Activated CD4-positive, alpha-beta T cell treated with anti-CD3 and anti-CD28 coated beads, Interleukin-2, amount 10 ng/mL, durations not matched to agents 24 days and 14 days (primary cell): ENCODE measurements at regions not wholly inside any gene's neighbourhood (a gene's known extent, or its start where the extent isn't known, plus 50 kb on each side); places are given as distances from the start of the nearest gene placed in this dataset.

Source experiments
- DNase-seq: peaks from one replicate; pipeline ENCODE4 v3.0.0; 2022
- H3K27ac Mint-ChIP-seq: one replicate; pipeline ENCODE4 v1.8.0; 2022; ENCODE audit warnings: mild to moderate bottlenecking, mixed read lengths
- H3K27me3 Mint-ChIP-seq: one replicate; pipeline ENCODE4 v1.8.0; 2022; ENCODE audit warnings: mixed read lengths
- H3K36me3 Mint-ChIP-seq: one replicate; pipeline ENCODE4 v1.8.0; 2022; ENCODE audit warnings: low read depth, mild to moderate bottlenecking, mixed read lengths
- H3K4me1 Mint-ChIP-seq: one replicate; pipeline ENCODE4 v1.8.0; 2021; ENCODE audit warnings: mixed read lengths
- H3K4me3 Mint-ChIP-seq: one replicate; pipeline ENCODE4 v1.8.0; 2022; ENCODE audit warnings: mild to moderate bottlenecking, moderate library complexity, mixed read lengths
- H3K9me3 Mint-ChIP-seq: one replicate; pipeline ENCODE4 v1.8.0; 2021; ENCODE audit warnings: mixed read lengths
- intact Hi-C: fragments of 100-400 bp; cut with micrococcal nuclease; formaldehyde crosslinking; loops from one replicate; pipeline ENCODE4 v1.15.1; 2023

DNA sequence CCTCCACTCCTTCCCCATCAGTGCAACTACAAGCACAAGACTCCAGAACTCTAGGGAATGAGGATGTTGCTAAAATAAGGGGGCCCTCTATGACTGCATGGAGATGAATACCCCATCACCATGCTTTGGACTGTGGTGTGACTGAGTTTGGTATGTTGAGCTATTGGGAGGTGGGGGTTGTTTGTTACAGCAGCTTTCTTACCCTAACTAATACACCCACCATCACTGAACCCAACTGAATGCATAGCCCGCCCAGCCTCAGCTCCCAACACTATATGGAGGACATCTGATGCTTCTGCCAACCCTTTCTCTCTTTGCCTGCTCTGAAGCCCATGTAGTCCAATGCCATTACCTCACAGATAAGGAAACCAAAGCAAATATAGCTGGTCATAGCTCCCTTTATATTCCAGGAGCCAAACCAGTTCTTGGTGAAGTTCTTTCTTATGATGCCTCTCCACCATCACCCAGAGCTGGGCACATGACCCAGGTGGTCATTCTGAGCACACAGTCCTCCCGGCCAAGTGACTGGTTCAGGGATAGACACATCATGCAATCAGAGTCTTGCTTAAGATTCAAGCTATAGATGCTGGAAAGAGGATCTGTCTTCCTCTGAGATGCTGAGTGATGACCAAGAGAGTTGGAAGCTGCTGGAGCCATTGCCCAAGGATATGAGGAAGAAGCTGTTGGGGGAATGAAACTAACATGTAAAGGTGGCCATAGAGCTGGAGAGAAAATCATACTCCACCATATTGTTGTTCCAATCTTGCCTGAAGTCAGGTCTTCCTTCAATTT, 155.6 kb upstream of the HAAO start:
- Mint-ChIP-seq H3K27me3 (peaks cover 3% of the 10 kb centered on the region), H3K9me3 (no peaks in the 10 kb centered on the region), H3K27ac (no peak overlapping the region), H3K4me3 (no peak overlapping the region), H3K4me1 (peaks cover 3% of the 10 kb centered on the region), H3K36me3 (no peaks in the 10 kb centered on the region)
- DNase-seq, result no peak
- intact Hi-C loops, result loop anchor here (1.0 to 2.0 kb wide), 6 partner anchors 121 to 661 kb away; no protein-coding TSS in a partner anchor

DNA sequence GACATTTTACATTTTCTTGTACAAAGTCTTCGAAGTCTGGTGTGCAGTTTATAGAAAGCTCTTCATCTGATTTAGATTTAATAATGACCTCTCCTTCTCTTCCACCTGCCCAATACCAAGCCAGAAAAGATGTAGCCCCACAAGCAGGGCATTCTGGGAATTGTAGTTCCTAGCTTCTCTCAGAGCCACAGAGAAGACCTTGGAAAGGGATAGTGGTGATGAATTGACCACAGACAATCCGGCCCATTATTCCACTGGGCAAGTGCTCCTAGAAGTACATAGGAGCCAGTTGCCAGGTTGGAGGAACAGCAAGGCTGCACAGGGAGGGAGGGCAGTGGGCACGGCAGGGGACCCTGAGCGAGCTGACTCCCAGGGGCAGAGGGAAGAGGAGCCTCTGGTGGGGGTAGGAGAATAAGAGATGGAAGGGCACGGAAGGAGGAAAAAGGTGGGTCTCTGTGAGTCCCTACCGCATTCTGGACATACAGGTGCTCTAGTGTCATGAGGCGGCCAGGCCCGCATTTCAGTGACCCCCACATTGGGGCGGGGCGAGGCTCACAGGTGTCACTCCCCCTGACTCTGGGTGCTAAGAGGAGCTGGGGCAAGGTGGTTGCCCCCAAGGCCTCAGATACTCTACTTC, 152.5 kb upstream of the HAAO start:
- no peaks in the 10 kb centered on the region for H3K36me3 Mint-ChIP-seq
- intact Hi-C loops, result no loop called here
- no peaks in the 10 kb centered on the region for H3K9me3 Mint-ChIP-seq
- peaks cover 3% of the 10 kb centered on the region for H3K4me1 Mint-ChIP-seq
- H3K27me3 Mint-ChIP-seq, result peaks cover 5% of the 10 kb centered on the region
- H3K27ac Mint-ChIP-seq, result no peak overlapping the region
- DNase-seq, result no peak
- H3K4me3 Mint-ChIP-seq, result no peak overlapping the region

DNA sequence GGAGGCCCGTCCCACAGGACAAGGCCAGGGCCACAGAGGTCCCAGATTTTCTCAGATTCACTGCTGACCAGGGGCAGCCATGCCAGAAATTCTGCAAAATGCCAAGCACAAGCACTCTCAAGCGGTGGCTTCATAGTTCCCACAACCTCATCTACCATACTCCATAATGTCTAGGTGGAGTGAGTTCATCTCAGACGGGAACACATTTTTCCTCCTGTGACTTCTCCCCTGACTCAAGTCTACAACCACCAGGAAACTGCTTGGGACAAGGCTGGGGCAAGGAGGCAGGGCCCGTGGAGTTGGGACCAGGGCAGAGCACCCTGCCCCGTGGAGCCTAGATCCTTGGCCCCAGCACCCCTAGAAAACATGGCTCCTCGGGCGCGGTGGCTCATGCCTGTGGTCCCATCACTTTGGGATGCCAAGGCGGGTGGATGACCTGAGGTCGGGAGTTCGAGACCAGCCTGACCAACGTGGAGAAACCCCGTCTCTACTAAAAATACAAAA, 150.7 kb upstream of the HAAO start:
- no peaks in the 10 kb centered on the region for H3K36me3 Mint-ChIP-seq
- H3K27ac Mint-ChIP-seq, result no peak overlapping the region
- H3K4me1 Mint-ChIP-seq, result peaks cover 3% of the 10 kb centered on the region
- intact Hi-C loops, result no loop called here
- peaks cover 2% of the 10 kb centered on the region for H3K27me3 Mint-ChIP-seq
- DNase-seq, result no peak
- H3K4me3 Mint-ChIP-seq, result no peak overlapping the region
- no peaks in the 10 kb centered on the region for H3K9me3 Mint-ChIP-seq

DNA sequence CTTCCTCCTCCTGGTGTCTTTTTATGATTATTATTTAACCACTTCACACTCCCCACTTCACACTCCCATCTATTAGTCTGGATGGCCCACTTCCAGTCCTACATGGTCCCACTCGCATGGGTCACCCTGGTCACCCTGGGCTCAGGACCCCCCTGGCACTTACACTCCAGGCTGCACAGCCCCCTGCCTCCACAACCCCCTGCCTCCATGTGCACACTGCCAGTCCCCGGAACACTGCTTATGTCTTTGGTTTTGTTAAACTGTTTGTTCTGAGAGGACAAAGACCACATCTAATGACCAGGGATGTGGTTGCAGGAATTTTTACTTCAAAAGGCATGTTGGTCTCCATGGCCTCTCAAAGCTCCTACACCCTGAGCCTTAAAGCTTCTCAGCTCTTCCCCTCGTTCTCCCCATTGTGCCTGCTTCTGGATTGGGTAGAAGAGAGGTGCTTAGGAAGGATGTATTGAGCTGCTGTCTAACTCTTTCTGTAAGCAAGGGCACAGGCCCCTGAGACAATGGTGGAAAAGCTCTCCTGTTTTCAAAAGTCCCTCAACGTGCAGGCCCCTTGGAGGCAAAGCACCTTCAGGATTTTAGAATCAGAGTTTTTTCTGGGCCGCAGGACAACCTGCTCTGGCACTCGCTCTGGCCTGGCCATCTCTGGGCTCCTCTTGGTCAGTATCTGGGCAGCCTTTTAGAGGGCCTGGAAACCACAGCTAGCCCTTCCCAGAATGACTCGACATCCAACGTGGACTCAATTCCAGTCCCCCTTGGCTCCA, 150.0 kb upstream of the HAAO start:
- intact Hi-C loops, result no loop called here
- H3K4me1 Mint-ChIP-seq, result peaks cover 3% of the 10 kb centered on the region
- H3K9me3 Mint-ChIP-seq, result no peaks in the 10 kb centered on the region

DNA sequence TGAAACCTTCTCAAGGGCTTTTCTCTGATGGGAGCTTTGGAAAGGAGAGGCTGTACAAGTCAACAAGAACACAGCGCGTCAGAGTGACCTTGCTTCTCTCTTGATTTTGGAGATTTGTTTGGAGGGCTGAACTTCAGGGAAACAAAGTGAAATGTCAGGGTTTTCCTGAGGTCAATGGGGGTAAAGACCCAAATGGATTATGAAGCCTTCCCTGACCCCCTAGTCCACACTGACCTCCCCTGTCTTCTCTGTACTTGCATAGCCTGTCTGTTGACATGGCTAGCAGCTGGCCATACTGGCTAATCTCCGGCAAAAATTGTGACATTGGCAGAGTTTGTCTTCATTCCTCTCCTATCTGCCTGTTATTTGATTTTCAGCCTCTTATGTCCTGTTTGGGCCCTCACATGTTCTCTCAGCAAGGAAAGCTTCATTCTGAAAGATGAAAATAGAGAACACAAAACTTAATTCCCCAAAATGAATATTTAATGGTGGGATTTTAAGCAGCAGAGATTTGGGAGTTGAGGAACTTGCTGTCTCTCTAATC, 149.3 kb upstream of the HAAO start:
- Mint-ChIP-seq H3K27ac (no peak overlapping the region), H3K36me3 (no peaks in the 10 kb centered on the region)
- intact Hi-C loops, result no loop called here

More for the DNA sequence above, 150.0 kb upstream of the HAAO start:
- Mint-ChIP-seq H3K27me3 (peaks cover 1% of the 10 kb centered on the region), H3K36me3 (no peaks in the 10 kb centered on the region), H3K27ac (no peak overlapping the region), H3K4me3 (no peak overlapping the region)
- DNase-seq, result no peak

DNA sequence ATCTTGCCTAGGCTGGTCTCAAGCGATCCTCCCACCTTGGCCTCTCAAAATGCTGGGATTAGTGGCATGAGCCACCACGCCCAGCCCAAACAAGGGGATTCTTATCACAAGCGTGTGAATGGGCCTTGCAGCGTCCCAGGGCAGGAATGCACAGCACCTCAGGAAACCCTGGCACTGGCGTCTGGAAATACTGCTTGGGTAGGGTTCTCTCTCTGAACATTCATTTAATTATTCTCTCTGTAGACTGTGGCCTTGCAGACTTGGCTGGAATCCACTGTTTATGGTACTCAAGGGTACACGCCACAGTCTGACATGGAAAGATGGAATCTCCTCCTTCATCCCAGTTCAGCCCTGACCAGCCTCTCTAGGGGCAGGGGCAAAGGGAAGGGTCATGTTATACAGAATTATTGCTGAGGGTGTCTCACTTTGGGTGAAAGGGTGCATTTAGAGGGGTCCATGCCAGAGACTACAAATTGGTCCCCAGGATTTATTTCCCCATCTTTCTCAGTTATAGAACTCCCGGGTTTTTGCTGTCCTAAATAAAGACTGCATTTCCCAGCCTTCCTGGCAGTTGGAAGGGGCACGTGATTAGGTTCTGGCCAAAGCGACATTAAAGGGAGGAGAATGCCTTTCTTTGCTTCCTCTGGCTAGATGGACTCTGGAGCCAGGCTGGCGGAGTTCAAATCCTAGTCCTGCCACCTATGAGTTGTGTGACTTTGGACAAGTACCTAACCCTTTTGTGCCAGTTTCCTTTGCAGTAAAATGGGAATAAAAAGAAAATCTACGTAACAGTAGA, 147.2 kb upstream of the HAAO start:
- intact Hi-C loops, result no loop called here
- Mint-ChIP-seq H3K27me3 (peaks cover 1% of the 10 kb centered on the region), H3K4me3 (no peak overlapping the region), H3K27ac (no peak overlapping the region), H3K9me3 (no peaks in the 10 kb centered on the region), H3K36me3 (no peaks in the 10 kb centered on the region), H3K4me1 (no peaks in the 10 kb centered on the region)
- no peak for DNase-seq

More for the DNA sequence above, 149.3 kb upstream of the HAAO start:
- Mint-ChIP-seq H3K4me3 (no peak overlapping the region), H3K9me3 (no peaks in the 10 kb centered on the region), H3K27me3 (peaks cover 1% of the 10 kb centered on the region), H3K4me1 (no peaks in the 10 kb centered on the region)
- no peak for DNase-seq

DNA sequence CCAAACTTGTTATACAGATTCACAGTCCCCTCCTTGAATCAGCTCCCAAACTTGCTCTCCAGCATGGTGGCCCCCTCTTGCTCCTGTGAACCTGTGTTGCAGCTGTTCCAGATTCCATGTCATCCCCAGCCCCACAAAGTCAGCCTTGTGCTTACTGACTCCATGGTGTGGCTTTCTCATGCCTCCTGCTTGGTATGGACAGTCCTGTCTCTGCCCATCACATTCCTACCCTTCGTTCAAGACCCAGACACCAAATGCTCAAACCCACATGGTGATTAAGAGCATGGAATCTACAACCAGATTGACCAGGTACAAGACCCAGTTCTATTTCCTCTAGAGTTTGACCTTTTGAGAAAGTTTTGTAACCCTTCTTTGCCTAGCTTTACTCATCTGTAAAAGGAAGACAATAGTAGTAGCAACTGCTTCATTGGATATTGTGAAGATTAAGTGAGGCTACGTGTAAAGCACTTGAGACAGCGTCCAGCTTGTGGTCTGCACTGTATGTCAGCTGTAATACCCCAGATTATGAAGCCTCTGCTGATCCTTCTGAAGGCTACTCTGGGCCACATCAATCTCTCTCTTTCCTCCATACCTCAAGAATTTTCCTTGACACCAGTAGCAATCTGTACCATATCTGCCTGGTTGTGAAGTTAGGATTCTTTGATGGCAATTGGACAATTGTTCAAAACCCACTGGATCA, 146.4 kb upstream of the HAAO start:
- Mint-ChIP-seq H3K4me3 (no peak overlapping the region), H3K27me3 (peaks cover 1% of the 10 kb centered on the region), H3K36me3 (no peaks in the 10 kb centered on the region), H3K27ac (no peak overlapping the region), H3K9me3 (no peaks in the 10 kb centered on the region), H3K4me1 (no peaks in the 10 kb centered on the region)
- intact Hi-C loops, result no loop called here
- no peak for DNase-seq

DNA sequence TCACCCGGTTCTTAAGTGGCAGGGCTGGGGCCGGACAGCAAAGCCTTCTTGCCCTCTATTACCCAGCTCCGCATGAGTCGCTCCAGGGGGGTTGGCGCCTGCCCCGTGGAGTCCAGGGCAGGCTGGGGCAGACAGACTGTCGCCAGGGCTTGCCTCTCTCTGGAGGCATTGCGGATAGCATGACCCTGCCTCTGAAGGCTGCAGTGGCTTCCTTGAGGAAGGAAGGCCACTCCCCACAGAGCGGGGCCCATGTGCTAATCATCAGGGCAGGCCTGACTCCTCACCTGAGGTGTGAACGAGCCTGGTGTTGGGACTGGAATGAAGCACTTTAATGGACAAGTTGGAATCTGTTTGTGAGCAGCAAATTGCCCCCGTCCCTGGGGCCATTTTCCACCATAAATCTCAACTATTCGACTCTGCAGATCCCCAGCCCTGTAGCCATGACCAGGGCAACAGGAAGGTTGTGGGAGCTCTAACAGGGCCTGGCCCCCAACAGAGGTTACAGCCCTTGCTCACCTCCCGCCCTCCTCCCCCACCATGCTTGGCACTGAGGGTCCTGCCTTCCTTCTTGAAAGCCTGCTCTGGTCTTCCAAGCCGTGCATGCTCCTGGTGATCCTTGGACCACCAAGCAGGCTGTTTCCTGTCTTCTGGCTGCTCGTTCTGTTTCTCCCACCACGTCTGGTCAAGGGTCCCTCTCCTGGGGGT, 144.9 kb upstream of the HAAO start:
- H3K4me3 Mint-ChIP-seq, result no peak overlapping the region
- DNase-seq, result no peak
- H3K27ac Mint-ChIP-seq, result no peak overlapping the region
- H3K36me3 Mint-ChIP-seq, result no peaks in the 10 kb centered on the region
- H3K27me3 Mint-ChIP-seq, result peaks cover 1% of the 10 kb centered on the region
- intact Hi-C loops, result no loop called here
- no peaks in the 10 kb centered on the region for H3K4me1 Mint-ChIP-seq
- no peaks in the 10 kb centered on the region for H3K9me3 Mint-ChIP-seq

DNA sequence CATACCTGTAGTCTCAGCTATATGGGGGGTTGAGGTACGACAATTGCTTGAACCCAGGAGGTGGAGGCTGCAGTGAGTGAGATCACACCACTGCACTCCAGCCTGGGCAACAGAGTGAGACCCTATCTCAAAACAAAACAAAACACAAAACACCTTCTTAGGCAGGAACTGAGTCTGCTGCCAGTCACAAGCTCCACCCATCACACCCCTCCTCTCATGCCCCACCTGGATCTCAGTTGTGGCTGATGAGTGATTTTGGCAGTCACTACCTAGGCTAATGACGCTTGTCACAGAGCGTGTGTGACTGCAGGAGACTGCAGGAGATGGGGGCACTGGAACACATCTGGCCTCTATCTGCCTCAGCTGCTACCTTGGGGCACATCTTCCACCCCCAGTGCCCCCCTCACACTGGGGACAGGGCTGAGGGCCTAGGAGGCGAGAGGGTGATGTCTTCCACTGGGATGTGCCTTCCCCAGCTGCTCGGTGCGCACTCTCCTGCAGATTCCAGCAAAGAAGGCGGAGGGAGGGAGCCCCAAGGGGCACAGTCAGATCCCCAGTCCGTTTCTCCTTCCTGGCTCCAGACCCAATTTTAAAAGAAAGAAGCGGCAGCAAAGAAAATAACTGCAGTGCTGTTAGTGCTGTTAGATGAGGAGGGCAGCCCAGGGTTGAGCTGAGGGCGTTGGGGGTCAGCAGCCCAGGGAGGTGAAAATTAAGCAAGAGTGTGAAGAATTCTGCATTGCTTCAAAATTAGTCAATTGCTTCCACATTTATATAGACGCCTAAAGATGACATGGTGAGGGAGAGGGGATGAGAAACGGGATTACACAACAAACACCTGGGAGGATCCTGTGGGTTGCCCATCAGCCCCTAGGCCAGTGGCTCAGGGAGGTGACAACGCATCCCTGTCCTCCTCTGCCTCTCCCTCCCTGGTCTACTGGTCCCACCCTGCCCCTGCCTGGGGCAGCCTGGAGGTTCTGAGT, 143.6 kb upstream of the HAAO start:
- intact Hi-C loops, result no loop called here
- no peak overlapping the region for H3K4me3 Mint-ChIP-seq
- no peak for DNase-seq
- no peaks in the 10 kb centered on the region for H3K36me3 Mint-ChIP-seq
- H3K27ac Mint-ChIP-seq, result no peak overlapping the region
- no peaks in the 10 kb centered on the region for H3K9me3 Mint-ChIP-seq
- H3K27me3 Mint-ChIP-seq, result peaks cover 1% of the 10 kb centered on the region
- no peaks in the 10 kb centered on the region for H3K4me1 Mint-ChIP-seq

DNA sequence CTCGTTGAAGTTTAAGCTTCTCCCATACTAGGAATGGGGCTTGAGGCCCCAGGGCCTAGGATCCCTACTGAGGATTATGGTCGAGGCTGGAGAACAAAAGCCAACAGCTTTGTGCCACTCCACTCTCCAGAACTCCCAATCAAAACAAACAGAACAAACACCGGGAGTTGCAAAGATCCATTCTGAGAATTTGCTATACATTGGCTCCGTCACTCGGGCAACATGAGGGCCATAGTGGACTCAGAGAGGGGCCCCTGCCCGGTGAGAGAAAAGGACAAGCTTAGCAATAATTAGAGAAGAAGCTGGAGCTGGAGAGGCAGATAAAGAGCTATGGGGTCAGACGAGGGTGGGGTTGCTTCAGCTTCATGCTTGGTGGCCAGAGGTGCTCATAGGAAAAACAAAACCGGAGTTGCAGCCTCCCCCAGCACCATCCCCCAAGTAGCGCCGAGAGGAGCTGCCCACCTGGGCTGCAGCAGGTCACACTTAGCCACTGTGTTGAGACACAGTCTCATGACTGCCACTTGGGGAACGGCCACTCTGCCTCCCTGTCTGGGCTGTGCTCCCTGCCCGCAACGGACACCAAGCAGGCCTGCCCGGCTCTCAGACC, 142.3 kb upstream of the HAAO start:
- Mint-ChIP-seq H3K9me3 (no peaks in the 10 kb centered on the region), H3K27ac (no peak overlapping the region), H3K27me3 (no peaks in the 10 kb centered on the region), H3K4me1 (no peaks in the 10 kb centered on the region), H3K4me3 (no peak overlapping the region), H3K36me3 (no peaks in the 10 kb centered on the region)
- DNase-seq, result no peak
- intact Hi-C loops, result no loop called here

DNA sequence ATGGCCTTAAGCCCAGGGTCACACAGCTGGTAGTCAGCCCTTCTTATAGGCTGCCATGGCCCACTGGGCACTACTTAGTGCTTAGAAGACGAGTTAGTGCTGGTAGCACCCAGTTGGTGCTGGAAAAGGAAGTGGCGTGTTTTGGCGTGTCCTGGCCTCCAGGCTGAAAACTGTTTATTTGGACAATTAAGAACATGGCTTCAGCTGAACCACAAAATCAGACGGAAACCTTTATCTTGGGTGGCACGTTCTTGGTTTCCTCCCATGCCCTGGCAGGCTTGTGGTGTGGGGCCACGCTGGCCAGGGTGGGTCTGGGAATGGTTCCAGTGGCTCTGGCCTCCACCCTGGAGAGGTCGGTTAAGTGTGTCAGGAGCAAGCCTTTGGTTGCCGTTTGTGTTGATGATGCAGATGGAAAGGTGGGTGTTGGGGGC, 141.5 kb upstream of the HAAO start:
- Mint-ChIP-seq H3K4me1 (no peaks in the 10 kb centered on the region), H3K4me3 (no peak overlapping the region), H3K36me3 (no peaks in the 10 kb centered on the region), H3K9me3 (no peaks in the 10 kb centered on the region), H3K27ac (no peak overlapping the region), H3K27me3 (no peaks in the 10 kb centered on the region)
- no peak for DNase-seq
- intact Hi-C loops, result no loop called here
